Gastrocnemius medialis (tissue), 4 donors: ENCODE measurements at regions not wholly inside any gene's neighbourhood (a gene's known extent, or its start where the extent isn't known, plus 50 kb on each side); places are given as distances from the start of the nearest gene placed in this dataset.

ENCODE experiments used
- ATAC-seq, 2 donors: fragments of 150-250 bp; one replicate each; pipeline ENCODE4 v1.9.1; 2016
- DNase-seq, 2 donors: peaks; one replicate each; pipeline ENCODE4 v3.0.0-alpha.2; 2019
- H3K27ac ChIP-seq, 4 donors: fragments of 200-600 bp; sonication (generic); 1 replicate in 1 of 4; 2 replicates in 3 of 4; pipeline ENCODE4 v1.5.1; 2016 to 2018; ENCODE audit warnings: mild to moderate bottlenecking in 2 of 4, moderate library complexity in 1 of 4
- H3K27me3 ChIP-seq, 3 donors: fragments of 200-600 bp; sonication (generic) in 2 of 3; 1 replicate in 1 of 3; 2 replicates in 2 of 3; pipeline versions ENCODE4 v1.5.1 to v1.6.0; 2016 to 2019; ENCODE audit warnings: mild to moderate bottlenecking in 1 of 3, moderate library complexity in 1 of 3
- H3K36me3 ChIP-seq, 2 donors: fragments of 200-600 bp; sonication (generic) in 1 of 2; one replicate each; pipeline ENCODE4 v1.5.1; 2017 to 2018
- H3K4me1 ChIP-seq, 2 donors: fragments of 200-600 bp; sonication (generic) in 1 of 2; one replicate each; pipeline ENCODE4 v1.5.1; 2016 to 2017; ENCODE audit warnings: mild to moderate bottlenecking in 2 of 2
- H3K4me3 ChIP-seq, 4 donors: fragments of 200-600 bp; sonication (generic) in 3 of 4; 1 replicate in 1 of 4; 2 replicates in 3 of 4; pipeline ENCODE4 v1.5.1; 2016 to 2019; ENCODE audit warnings: mild to moderate bottlenecking in 2 of 4
- H3K9me3 ChIP-seq, 3 donors: fragments of 200-600 bp; sonication (generic) in 2 of 3; 1 replicate in 1 of 3; 2 replicates in 2 of 3; pipeline ENCODE4 v1.5.1; 2016 to 2019
- CTCF ChIP-seq, 5 experiments: fragments of 450-650 bp in 3 of 5; fragments of 200-600 bp in 2 of 5; sonication (generic) in 2 of 5; IDR thresholded peaks in 4 of 5; conservative IDR thresholded peaks in 1 of 5; 1 replicate in 4 of 5; 2 replicates in 1 of 5; pipeline ENCODE4 v1.5.1; 2016 to 2019; ENCODE audit warnings: antibody characterized with exemption in 5 of 5, mild to moderate bottlenecking in 3 of 5, moderate library complexity in 3 of 5
- POLR2A ChIP-seq, 2 donors: fragments of 450-650 bp; IDR thresholded peaks; one replicate each; pipeline ENCODE4 v1.6.1; 2017; ENCODE audit warnings: antibody characterized with exemption in 2 of 2, mild to moderate bottlenecking in 2 of 2, moderate library complexity in 2 of 2
- in situ Hi-C, 4 donors: fragments of 200-750 bp; cut with MboI; loops; one replicate each; pipeline versions ENCODE4 v1.15.0 to v1.8.0; 2017; ENCODE audit warnings: low sequenced_read_pairs in 4 of 4
- intact Hi-C: fragments of 100-400 bp; cut with DNase I; formaldehyde crosslinking; loops from one replicate; pipeline ENCODE4 v1.15.1; 2023; ENCODE audit warnings: low total_unique reads

- no peaks in the 10 kb centered on the region for H3K36me3 ChIP-seq
- H3K4me1 ChIP-seq, result no peaks in the 10 kb centered on the region
- H3K9me3 ChIP-seq, result no peaks in the 10 kb centered on the region
- no peak overlapping the region for H3K4me3 ChIP-seq
- TF ChIP-seq POLR2A (IDR thresholded peaks at IDR 0.05) (no peak), CTCF (IDR thresholded peaks at IDR 0.05 in 4 of 5, conservative IDR thresholded peaks at IDR 0.05 in 1 of 5) (no peak)
- ATAC-seq (no peak), DNase-seq (no peak)
- intact Hi-C loops (no loop called here), in situ Hi-C loops (no loop called here)
- H3K27ac ChIP-seq, result no peak overlapping the region
- no peaks in the 10 kb centered on the region for H3K27me3 ChIP-seq
Measured at GRCh38 chr3:18680758-18681157, 255.6 kb upstream of the SATB1 start.

- H3K36me3 ChIP-seq, result no peaks in the 10 kb centered on the region
Measured at GRCh38 chr3:18679238-18679637, 254.1 kb upstream of the SATB1 start.

GRCh38 chr3:18675197-18675596 lies 250.1 kb upstream of the SATB1 start:
- intact Hi-C loops, result no loop called here
- H3K4me1 ChIP-seq, result no peaks in the 10 kb centered on the region
- no peak overlapping the region for H3K4me3 ChIP-seq
- H3K27me3 ChIP-seq, result no peaks in the 10 kb centered on the region
- no peaks in the 10 kb centered on the region for H3K36me3 ChIP-seq
- ATAC-seq, result no peak
- TF ChIP-seq CTCF (IDR thresholded peaks at IDR 0.05 in 4 of 5, conservative IDR thresholded peaks at IDR 0.05 in 1 of 5) (no peak), POLR2A (IDR thresholded peaks at IDR 0.05) (no peak)
- no peak for DNase-seq
- H3K9me3 ChIP-seq, result no peaks in the 10 kb centered on the region
- in situ Hi-C loops, result no loop called here
- H3K27ac ChIP-seq, result no peak overlapping the region

More at GRCh38 chr3:18679238-18679637, 254.1 kb upstream of the SATB1 start:
- no peak overlapping the region for H3K4me3 ChIP-seq
- no peak for TF ChIP-seq CTCF (IDR thresholded peaks at IDR 0.05 in 4 of 5, conservative IDR thresholded peaks at IDR 0.05 in 1 of 5)
- TF ChIP-seq POLR2A (IDR thresholded peaks at IDR 0.05), result no peak
- no peaks in the 10 kb centered on the region for H3K4me1 ChIP-seq
- no peaks in the 10 kb centered on the region for H3K27me3 ChIP-seq
- H3K9me3 ChIP-seq, result no peaks in the 10 kb centered on the region
- H3K27ac ChIP-seq, result no peak overlapping the region
- in situ Hi-C loops, result no loop called here
- intact Hi-C loops, result no loop called here
- ATAC-seq (no peak), DNase-seq (no peak)

GRCh38 chr3:18672561-18672960 lies 247.4 kb upstream of the SATB1 start:
- Histone ChIP-seq H3K4me1 (no peaks in the 10 kb centered on the region), H3K27ac (no peak overlapping the region), H3K9me3 (no peaks in the 10 kb centered on the region), H3K27me3 (no peaks in the 10 kb centered on the region), H3K36me3 (no peaks in the 10 kb centered on the region), H3K4me3 (no peak overlapping the region)
- ATAC-seq (no peak), DNase-seq (no peak)
- intact Hi-C loops, result no loop called here
- TF ChIP-seq POLR2A (IDR thresholded peaks at IDR 0.05) (no peak), CTCF (IDR thresholded peaks at IDR 0.05 in 4 of 5, conservative IDR thresholded peaks at IDR 0.05 in 1 of 5) (no peak)
- in situ Hi-C loops, result no loop called here

- in situ Hi-C loops, result no loop called here
- no peak overlapping the region for H3K27ac ChIP-seq
- no peaks in the 10 kb centered on the region for H3K36me3 ChIP-seq
- no peaks in the 10 kb centered on the region for H3K9me3 ChIP-seq
- DNase-seq (no peak), ATAC-seq (no peak)
- H3K4me1 ChIP-seq, result no peaks in the 10 kb centered on the region
- H3K4me3 ChIP-seq, result no peak overlapping the region
- intact Hi-C loops, result no loop called here
- no peak for TF ChIP-seq POLR2A (IDR thresholded peaks at IDR 0.05)
- no peak for TF ChIP-seq CTCF (IDR thresholded peaks at IDR 0.05 in 4 of 5, conservative IDR thresholded peaks at IDR 0.05 in 1 of 5)
- no peaks in the 10 kb centered on the region for H3K27me3 ChIP-seq
Measured at GRCh38 chr3:18670759-18671158, 245.6 kb upstream of the SATB1 start.
